Ishikawa (cell line): ENCODE measurements at regions not wholly inside any gene's neighbourhood (a gene's known extent, or its start where the extent isn't known, plus 50 kb on each side); places are given as distances from the start of the nearest gene placed in this dataset.

Experiments used
- CEBPB ChIP-seq: IDR thresholded peaks from 2 replicates; pipeline ENCODE4 v1.6.1; 2012
- CREB1 ChIP-seq: IDR thresholded peaks from 2 replicates; pipeline ENCODE4 v1.6.1; 2012; ENCODE audit warnings: low read depth
- EGR1 ChIP-seq: IDR thresholded peaks from 2 replicates; pipeline ENCODE4 v1.6.1; 2012
- EP300 ChIP-seq: IDR thresholded peaks from 2 replicates; pipeline ENCODE4 v1.6.1; 2012; ENCODE audit warnings: borderline replicate concordance
- FOXM1 ChIP-seq: IDR thresholded peaks from 2 replicates; pipeline ENCODE4 v1.6.1; 2012; ENCODE audit warnings: low read depth, borderline replicate concordance
- NFIC ChIP-seq: IDR thresholded peaks from 2 replicates; pipeline ENCODE4 v1.6.1; 2012
- RAD21 ChIP-seq: IDR thresholded peaks from 2 replicates; pipeline ENCODE4 v1.6.1; 2012; ENCODE audit warnings: low read depth
- TAF1 ChIP-seq: IDR thresholded peaks from 2 replicates; pipeline ENCODE4 v1.6.1; 2012; ENCODE audit warnings: low read depth, mild to moderate bottlenecking
- TCF12 ChIP-seq: IDR thresholded peaks from 2 replicates; pipeline ENCODE4 v1.6.1; 2012; ENCODE audit warnings: low read depth
- TEAD4 ChIP-seq: IDR thresholded peaks from 2 replicates; pipeline ENCODE4 v1.6.1; 2012
- USF1 ChIP-seq: IDR thresholded peaks from 2 replicates; pipeline ENCODE4 v1.6.1; 2012
- YY1 ChIP-seq: IDR thresholded peaks from 2 replicates; pipeline ENCODE4 v1.6.1; 2012; ENCODE audit warnings: low read depth
- ZBTB7A ChIP-seq: IDR thresholded peaks from 2 replicates; pipeline ENCODE4 v1.6.1; 2012; ENCODE audit warnings: low read depth
- TF ChIP-seq, protein P1 (sequence below): IDR thresholded peaks from 2 replicates; pipeline ENCODE4 v1.6.1; 2012
- TF ChIP-seq, protein P2 (sequence below): IDR thresholded peaks from 2 replicates; pipeline ENCODE4 v1.6.1; 2012; ENCODE audit warnings: low read depth, mild to moderate bottlenecking

DNA sequence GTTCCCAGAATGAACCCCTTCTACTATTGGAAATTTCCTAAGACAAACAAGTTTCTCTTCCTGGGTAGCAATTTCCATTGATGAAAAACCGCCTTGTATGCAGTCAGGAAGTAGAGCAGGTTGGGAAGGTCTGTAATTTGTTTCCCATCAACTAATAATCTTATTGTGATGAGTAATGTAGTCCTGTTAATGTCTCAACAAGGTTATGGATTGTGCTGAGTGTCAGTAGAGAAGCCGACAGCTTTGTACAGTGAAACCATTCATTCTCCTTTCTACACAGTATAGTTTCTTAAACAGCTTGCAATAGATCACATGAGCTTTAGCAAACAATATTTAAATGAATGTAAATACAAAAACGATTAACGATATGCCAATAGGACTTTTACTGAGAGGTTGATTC, 355.4 kb upstream of the WWC1 start:
- TF ChIP-seq EP300 (no peak), RAD21 (no peak), TCF12 (no peak), NFIC (no peak), CREB1 (no peak), TEAD4 (no peak), USF1 (no peak), TAF1 (no peak), YY1 (no peak), FOXM1 (no peak), EGR1 (no peak), ZBTB7A (no peak), CEBPB (no peak)
- TF ChIP-seq, protein P1, sequence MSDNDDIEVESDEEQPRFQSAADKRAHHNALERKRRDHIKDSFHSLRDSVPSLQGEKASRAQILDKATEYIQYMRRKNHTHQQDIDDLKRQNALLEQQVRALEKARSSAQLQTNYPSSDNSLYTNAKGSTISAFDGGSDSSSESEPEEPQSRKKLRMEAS = no peak
- TF ChIP-seq, protein P2, sequence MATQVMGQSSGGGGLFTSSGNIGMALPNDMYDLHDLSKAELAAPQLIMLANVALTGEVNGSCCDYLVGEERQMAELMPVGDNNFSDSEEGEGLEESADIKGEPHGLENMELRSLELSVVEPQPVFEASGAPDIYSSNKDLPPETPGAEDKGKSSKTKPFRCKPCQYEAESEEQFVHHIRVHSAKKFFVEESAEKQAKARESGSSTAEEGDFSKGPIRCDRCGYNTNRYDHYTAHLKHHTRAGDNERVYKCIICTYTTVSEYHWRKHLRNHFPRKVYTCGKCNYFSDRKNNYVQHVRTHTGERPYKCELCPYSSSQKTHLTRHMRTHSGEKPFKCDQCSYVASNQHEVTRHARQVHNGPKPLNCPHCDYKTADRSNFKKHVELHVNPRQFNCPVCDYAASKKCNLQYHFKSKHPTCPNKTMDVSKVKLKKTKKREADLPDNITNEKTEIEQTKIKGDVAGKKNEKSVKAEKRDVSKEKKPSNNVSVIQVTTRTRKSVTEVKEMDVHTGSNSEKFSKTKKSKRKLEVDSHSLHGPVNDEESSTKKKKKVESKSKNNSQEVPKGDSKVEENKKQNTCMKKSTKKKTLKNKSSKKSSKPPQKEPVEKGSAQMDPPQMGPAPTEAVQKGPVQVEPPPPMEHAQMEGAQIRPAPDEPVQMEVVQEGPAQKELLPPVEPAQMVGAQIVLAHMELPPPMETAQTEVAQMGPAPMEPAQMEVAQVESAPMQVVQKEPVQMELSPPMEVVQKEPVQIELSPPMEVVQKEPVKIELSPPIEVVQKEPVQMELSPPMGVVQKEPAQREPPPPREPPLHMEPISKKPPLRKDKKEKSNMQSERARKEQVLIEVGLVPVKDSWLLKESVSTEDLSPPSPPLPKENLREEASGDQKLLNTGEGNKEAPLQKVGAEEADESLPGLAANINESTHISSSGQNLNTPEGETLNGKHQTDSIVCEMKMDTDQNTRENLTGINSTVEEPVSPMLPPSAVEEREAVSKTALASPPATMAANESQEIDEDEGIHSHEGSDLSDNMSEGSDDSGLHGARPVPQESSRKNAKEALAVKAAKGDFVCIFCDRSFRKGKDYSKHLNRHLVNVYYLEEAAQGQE = no peak

- TF ChIP-seq, protein P1 = no peak
- TF ChIP-seq TCF12 (no peak), TAF1 (no peak), ZBTB7A (no peak), NFIC (no peak), YY1 (no peak), USF1 (no peak), EP300 (no peak), RAD21 (no peak), TEAD4 (no peak), EGR1 (no peak), CREB1 (no peak), CEBPB (no peak)
Observed at GRCh38 chr5:167936944-167937634, 354.4 kb upstream of the WWC1 start.

GRCh38 chr5:167937635-167937998, 353.8 kb upstream of the WWC1 start:
- no peak for TF ChIP-seq NFIC
- no peak for TF ChIP-seq TCF12
- TF ChIP-seq, protein P2 = no peak
- no peak for TF ChIP-seq FOXM1
- TF ChIP-seq RAD21 = no peak
- no peak for TF ChIP-seq CREB1
- no peak for TF ChIP-seq USF1
- TF ChIP-seq TEAD4 = no peak
- TF ChIP-seq EGR1 = no peak

DNA sequence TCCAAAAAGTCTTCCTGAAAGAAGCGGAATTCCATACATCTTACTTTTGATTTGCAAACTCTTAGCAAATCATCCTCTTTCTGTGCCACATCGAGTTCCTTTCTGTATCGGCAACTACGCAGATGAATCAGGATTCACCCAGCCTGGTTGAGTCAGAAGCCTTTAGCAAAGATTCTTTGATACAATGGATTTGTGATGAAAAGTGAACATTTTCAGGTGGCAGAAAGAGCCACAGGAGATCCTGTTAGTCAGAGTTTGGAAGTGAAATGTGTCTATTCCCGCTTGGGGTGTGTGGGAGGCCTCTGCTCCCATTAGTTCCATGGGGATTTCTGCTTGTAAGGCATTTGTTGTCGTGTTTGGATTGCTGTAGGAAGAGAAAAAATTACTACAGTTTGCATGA, 351.8 kb upstream of the WWC1 start:
- no peak for TF ChIP-seq USF1
- TF ChIP-seq YY1 = no peak
- TF ChIP-seq CEBPB = no peak
- no peak for TF ChIP-seq ZBTB7A
- no peak for TF ChIP-seq TAF1
- no peak for TF ChIP-seq RAD21
- TF ChIP-seq TCF12 = no peak
- TF ChIP-seq FOXM1 = no peak
- no peak for TF ChIP-seq EGR1
- TF ChIP-seq, protein P1 = no peak
- no peak for TF ChIP-seq CREB1
- TF ChIP-seq, protein P2 = no peak
- no peak for TF ChIP-seq EP300
- TF ChIP-seq TEAD4 = no peak
- no peak for TF ChIP-seq NFIC
